ENCODE measurements at regions not wholly inside any gene's neighbourhood (a gene's known extent, or its start where the extent isn't known, plus 50 kb on each side); places are given as distances from the start of the nearest gene placed in this dataset.
"Not testable (repeated sequence)": the region's sequence is repeated elsewhere in the genome, so short reads cannot be mapped to it uniquely, and the experiment has no call there.

GRCh38 chr2:237236188-237236587, 150.5 kb downstream of the COPS8 start:
- TF ChIP-seq CTCF (IDR thresholded peaks at IDR 0.05; ENCODE audit: low read depth, low read length), result no peak
- H3K4me3 ChIP-seq (replicated peaks in 1 of 2; ENCODE audit: low read depth in 2 of 2, low read length in 2 of 2), result no peak overlapping the region
- peak; percentile 47 to 68 for DNase-seq (ENCODE audit: low read depth in 2 of 2)

- no peak for TF ChIP-seq CTCF (IDR thresholded peaks at IDR 0.05; ENCODE audit: low read depth, low read length)
- H3K4me3 ChIP-seq (replicated peaks in 1 of 2; ENCODE audit: low read depth in 2 of 2, low read length in 2 of 2), result no peak overlapping the region
Observed at GRCh38 chr2:237238249-237238648, 152.6 kb downstream of the COPS8 start.

GRCh38 chr2:237240252-237240651, 154.6 kb downstream of the COPS8 start:
- H3K4me3 ChIP-seq (replicated peaks in 1 of 2; ENCODE audit: low read depth in 2 of 2, low read length in 2 of 2), result no peak overlapping the region
- no peak for DNase-seq (ENCODE audit: low read depth in 2 of 2)
- no peak for TF ChIP-seq CTCF (IDR thresholded peaks at IDR 0.05; ENCODE audit: low read depth, low read length)

More at GRCh38 chr2:237238249-237238648, 152.6 kb downstream of the COPS8 start:
- no peak for DNase-seq (ENCODE audit: low read depth in 2 of 2)

GRCh38 chr2:237240868-237241267, 155.2 kb downstream of the COPS8 start:
- H3K4me3 ChIP-seq (replicated peaks in 1 of 2; ENCODE audit: low read depth in 2 of 2, low read length in 2 of 2), result not testable (repeated sequence)
- peak in 1 of 2 donors; percentile 22 for DNase-seq (ENCODE audit: low read depth in 2 of 2)

GRCh38 chr2:237242091-237242536, 156.4 kb downstream of the COPS8 start:
- TF ChIP-seq CTCF (IDR thresholded peaks at IDR 0.05; ENCODE audit: low read depth, low read length), result no peak
- no peak overlapping the region for H3K4me3 ChIP-seq (replicated peaks in 1 of 2; ENCODE audit: low read depth in 2 of 2, low read length in 2 of 2)
- peak in 1 of 2 donors; percentile 53 for DNase-seq (ENCODE audit: low read depth in 2 of 2)

GRCh38 chr2:237243487-237243886, 157.8 kb downstream of the COPS8 start:
- no peak for TF ChIP-seq CTCF (IDR thresholded peaks at IDR 0.05; ENCODE audit: low read depth, low read length)
- no peak overlapping the region for H3K4me3 ChIP-seq (replicated peaks in 1 of 2; ENCODE audit: low read depth in 2 of 2, low read length in 2 of 2)
- DNase-seq (ENCODE audit: low read depth in 2 of 2), result no peak

- DNase-seq (ENCODE audit: low read depth in 2 of 2), result no peak
- no peak overlapping the region for H3K4me3 ChIP-seq (replicated peaks in 1 of 2; ENCODE audit: low read depth in 2 of 2, low read length in 2 of 2)
- no peak for TF ChIP-seq CTCF (IDR thresholded peaks at IDR 0.05; ENCODE audit: low read depth, low read length)
Observed at GRCh38 chr2:237244178-237244577, 158.5 kb downstream of the COPS8 start.
